Esophagus squamous epithelium (tissue), 5 donors: ENCODE measurements at regions not wholly inside any gene's neighbourhood (a gene's known extent, or its start where the extent isn't known, plus 50 kb on each side); places are given as distances from the start of the nearest gene placed in this dataset.

Experiments
- DNase-seq: peaks from one replicate; lab custom pipeline; 2025; lab: John Stamatoyannopoulos, UW
- H3K27ac ChIP-seq, 4 donors: fragments of 200-600 bp; sonication (generic); one replicate each; pipeline ENCODE4 v1.5.1; 2016 to 2019; ENCODE audit warnings: mild to moderate bottlenecking in 1 of 4
- H3K27me3 ChIP-seq, 4 donors: fragments of 200-600 bp; sonication (generic); 1 replicate in 3 of 4; 2 replicates in 1 of 4; pipeline versions ENCODE4 v1.5.1 to v1.6.0; 2017 to 2021; ENCODE audit warnings: antibody characterized with exemption in 1 of 4
- H3K36me3 ChIP-seq, 3 donors: fragments of 200-600 bp; sonication (generic); one replicate each; pipeline ENCODE4 v1.5.1; 2016 to 2019
- H3K4me1 ChIP-seq, 3 donors: fragments of 200-600 bp; sonication (generic); one replicate each; pipeline ENCODE4 v1.5.1; 2017 to 2019
- H3K4me3 ChIP-seq, 4 donors: fragments of 200-600 bp; sonication (generic); 1 replicate in 3 of 4; 2 replicates in 1 of 4; pipeline ENCODE4 v1.5.1; 2016 to 2019; ENCODE audit warnings: mild to moderate bottlenecking in 2 of 4, moderate library complexity in 1 of 4
- H3K9me3 ChIP-seq, 3 donors: fragments of 200-600 bp; sonication (generic); one replicate each; pipeline ENCODE4 v1.5.1; 2016 to 2019
- CTCF ChIP-seq, 6 experiments: fragments of 450-650 bp in 4 of 6; fragments of 200-600 bp in 2 of 6; sonication (generic) in 2 of 6; IDR thresholded peaks; one replicate each; pipeline ENCODE4 v1.5.1; 2016 to 2019; ENCODE audit warnings: antibody characterized with exemption in 6 of 6, mild to moderate bottlenecking in 4 of 6, moderate library complexity in 4 of 6
- POLR2A ChIP-seq, 4 donors: fragments of 450-650 bp; IDR thresholded peaks; one replicate each; pipeline ENCODE4 v1.6.1; 2017; ENCODE audit warnings: antibody characterized with exemption in 4 of 4, mild to moderate bottlenecking in 4 of 4, moderate library complexity in 3 of 4
- WGBS, 2 donors: methylation state at CpG; one replicate each; pipeline ENCODE4 v1.1.5; 2018; 5-methylcytosine and 5-hydroxymethylcytosine counted together
- intact Hi-C: fragments of 100-400 bp; cut with DNase I; formaldehyde crosslinking; loops from one replicate; pipeline ENCODE4 v1.15.0; 2022
- donor health status: DM: yes; HTN: yes; CAD: no.

- Histone ChIP-seq H3K27me3 (no peaks in the 10 kb centered on the region), H3K4me1 (no peaks in the 10 kb centered on the region), H3K36me3 (no peaks in the 10 kb centered on the region), H3K4me3 (no peak overlapping the region), H3K27ac (no peak overlapping the region), H3K9me3 (no peaks in the 10 kb centered on the region)
- DNase-seq: no peak
- TF ChIP-seq CTCF (IDR thresholded peaks at IDR 0.05): no peak
- TF ChIP-seq POLR2A (IDR thresholded peaks at IDR 0.05): no peak
- intact Hi-C loops: no loop called here
- WGBS, 2 donors: 89 to 95% methylated on average over 5 to 6 of the region's 6 CpGs
These were observed 209.4 kb upstream of the GSE1 start for GRCh38 chr16:85403693-85404092.

- Histone ChIP-seq H3K4me1 (peaks cover 0 to 19% (median 0%) of the 10 kb centered on the region in 3 donors), H3K27me3 (no peaks in the 10 kb centered on the region), H3K9me3 (no peaks in the 10 kb centered on the region), H3K36me3 (peaks cover 0 to 20% (median 0%) of the 10 kb centered on the region in 3 donors), H3K27ac (no peak overlapping the region), H3K4me3 (no peak overlapping the region)
- TF ChIP-seq CTCF (IDR thresholded peaks at IDR 0.05) (no peak), POLR2A (IDR thresholded peaks at IDR 0.05) (no peak)
- no peak for DNase-seq
- 94 to 97% methylated on average over 7 to 15 of the region's 25 CpGs for WGBS, 2 donors
- intact Hi-C loops: loop anchor here (10.0 kb wide), 1 partner anchor 108 kb away; no protein-coding TSS in a partner anchor
These were observed 200.1 kb upstream of the GSE1 start for GRCh38 chr16:85412911-85413520.

GRCh38 chr16:85413691-85414663 is 199.1 kb upstream of the GSE1 start:
- no peak for TF ChIP-seq POLR2A (IDR thresholded peaks at IDR 0.05)
- TF ChIP-seq CTCF (IDR thresholded peaks at IDR 0.05): no peak
- Histone ChIP-seq H3K27ac (no peak overlapping the region), H3K36me3 (peaks cover 0 to 21% (median 0%) of the 10 kb centered on the region in 3 donors), H3K9me3 (no peaks in the 10 kb centered on the region), H3K4me3 (no peak overlapping the region), H3K4me1 (peaks cover 0 to 19% (median 0%) of the 10 kb centered on the region in 3 donors), H3K27me3 (no peaks in the 10 kb centered on the region)
- WGBS, 2 donors: 87 to 88% methylated on average over 11 to 14 of the region's 14 CpGs
- DNase-seq: no peak
- intact Hi-C loops: loop anchor here (10.0 kb wide), 1 partner anchor 109 kb away; no protein-coding TSS in a partner anchor

- Histone ChIP-seq H3K27ac (no peak overlapping the region), H3K4me1 (peaks cover 0 to 21% (median 0%) of the 10 kb centered on the region in 3 donors), H3K9me3 (no peaks in the 10 kb centered on the region), H3K36me3 (peaks cover 0 to 21% (median 0%) of the 10 kb centered on the region in 3 donors), H3K4me3 (no peak overlapping the region), H3K27me3 (no peaks in the 10 kb centered on the region)
- 68 to 78% methylated on average over 15 to 22 of the region's 25 CpGs for WGBS, 2 donors
- DNase-seq: no peak
- intact Hi-C loops: loop anchor here (10.0 kb wide), 1 partner anchor 111 kb away; no protein-coding TSS in a partner anchor
- TF ChIP-seq CTCF (IDR thresholded peaks at IDR 0.05): no peak
- no peak for TF ChIP-seq POLR2A (IDR thresholded peaks at IDR 0.05)
These were observed 197.7 kb upstream of the GSE1 start for GRCh38 chr16:85415196-85416090.
